Effector CD4-positive, alpha-beta T cell (primary cell): ENCODE measurements at regions not wholly inside any gene's neighbourhood (a gene's known extent, or its start where the extent isn't known, plus 50 kb on each side); places are given as distances from the start of the nearest gene placed in this dataset.
"Not testable (repeated sequence)": the region's sequence is repeated elsewhere in the genome, so short reads cannot be mapped to it uniquely, and the experiment has no call there.

Source experiments
- DNase-seq: peaks from one replicate; pipeline ENCODE4 v3.0.0-alpha.2; 2020

- DNase-seq = no peak
Measured at GRCh38 chr11:69934861-69935494, 115.8 kb upstream of the FGF3 start.

- DNase-seq = no peak
Measured at GRCh38 chr11:69935941-69936505, 116.8 kb upstream of the FGF3 start.

DNA sequence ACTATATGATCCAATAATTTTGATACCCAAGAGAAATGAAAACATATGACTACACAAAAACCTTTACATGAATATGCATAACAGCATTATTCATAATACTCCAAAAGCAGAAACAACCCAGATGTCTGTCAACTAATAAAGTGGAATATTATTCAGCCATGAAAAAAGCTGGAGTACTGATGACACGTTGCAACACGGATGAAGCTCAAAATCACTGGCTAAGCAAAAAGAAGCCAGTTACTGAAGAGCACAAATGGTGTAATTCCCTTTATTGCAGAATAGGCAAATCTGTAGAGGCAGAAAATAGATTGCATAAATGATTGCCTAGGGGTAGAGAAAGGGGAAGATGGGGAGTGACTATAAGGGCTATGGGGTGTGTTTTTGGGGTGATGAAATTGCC, 117.6 kb upstream of the FGF3 start:
- DNase-seq = no peak

- DNase-seq = no peak
Measured at GRCh38 chr11:69938206-69938605, 119.0 kb upstream of the FGF3 start.

DNA sequence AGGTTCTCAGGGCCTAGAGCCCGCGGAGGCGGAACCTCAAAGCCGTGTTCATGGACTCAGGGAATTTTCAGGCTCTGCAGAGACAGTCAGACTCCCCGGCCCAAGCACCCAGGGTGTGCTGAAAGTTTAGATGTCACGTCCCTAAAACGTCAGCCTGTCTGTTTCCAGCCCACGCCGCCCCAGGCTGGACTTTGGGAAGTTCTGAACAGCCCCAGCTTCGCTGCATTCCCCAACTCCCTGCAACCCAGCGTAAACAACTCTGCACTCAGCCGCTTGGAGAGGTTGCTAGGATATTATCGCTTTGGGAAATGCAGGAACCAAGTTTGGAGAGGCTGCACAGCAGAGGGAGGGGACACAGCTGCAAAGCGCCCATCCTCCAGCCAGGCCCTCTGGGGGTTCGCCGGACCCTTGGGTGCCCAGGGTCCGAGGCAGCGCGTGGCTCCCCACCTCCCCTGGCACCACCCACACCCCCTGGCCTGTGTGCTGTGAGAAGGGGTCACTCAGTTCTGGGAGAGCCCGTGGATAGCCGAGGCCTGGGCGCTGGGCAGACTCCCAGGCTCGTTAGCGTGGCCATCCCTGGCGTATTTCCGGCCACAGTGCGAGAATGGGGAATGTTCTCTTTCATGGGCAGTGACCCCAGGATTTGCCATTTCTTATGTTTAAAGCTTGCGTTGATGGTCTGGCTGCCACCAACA, 120.5 kb upstream of the FGF3 start:
- no peak for DNase-seq

GRCh38 chr11:69940246-69940610, 121.0 kb upstream of the FGF3 start:
- DNase-seq = no peak

GRCh38 chr11:69941546-69942332, 122.5 kb upstream of the FGF3 start:
- no peak for DNase-seq

DNA sequence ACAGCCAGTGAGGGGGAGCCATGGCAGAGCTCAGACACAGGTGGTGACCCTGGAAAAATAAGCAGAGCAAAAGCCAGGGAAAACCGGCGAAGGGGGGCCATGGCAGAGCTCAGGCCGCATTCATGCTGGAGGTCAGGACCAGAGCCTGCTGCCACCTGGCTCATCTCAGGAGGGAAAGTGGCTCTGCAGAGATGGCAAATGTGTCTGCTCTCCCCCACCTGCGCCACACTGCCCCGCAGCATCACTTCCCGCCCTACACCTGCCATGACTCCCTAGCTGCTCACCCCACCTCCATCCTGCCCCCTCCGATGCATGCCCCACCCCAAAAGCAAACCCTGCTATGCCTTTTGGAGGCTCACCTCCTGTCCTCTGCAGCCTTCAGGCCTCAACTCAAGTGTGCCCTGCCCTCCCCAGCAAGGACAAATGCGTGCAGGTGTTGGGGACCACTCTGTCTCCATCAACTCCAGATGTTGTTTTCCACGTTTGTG, 123.2 kb upstream of the FGF3 start:
- DNase-seq = no peak

DNA sequence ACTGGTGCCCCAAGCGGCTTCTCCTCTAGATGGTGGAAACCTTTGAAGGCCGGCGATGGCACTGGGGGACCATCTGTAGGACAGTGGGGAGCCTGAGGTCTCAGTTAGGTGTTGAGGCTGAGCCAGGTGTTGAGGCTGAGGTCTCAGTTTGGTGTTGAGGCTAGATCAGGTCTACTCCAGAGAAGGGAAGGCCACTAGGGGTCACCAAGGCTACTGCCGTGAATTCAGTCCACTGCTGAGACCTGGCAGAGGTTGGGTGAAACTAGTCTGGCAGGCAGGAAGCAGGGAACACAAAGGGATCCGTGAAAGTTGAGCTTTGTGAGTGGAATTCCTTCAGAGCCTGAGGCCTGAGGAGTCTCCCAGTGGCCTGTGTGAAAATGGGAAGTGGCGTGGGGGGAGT, 123.8 kb upstream of the FGF3 start:
- DNase-seq = no peak

DNA sequence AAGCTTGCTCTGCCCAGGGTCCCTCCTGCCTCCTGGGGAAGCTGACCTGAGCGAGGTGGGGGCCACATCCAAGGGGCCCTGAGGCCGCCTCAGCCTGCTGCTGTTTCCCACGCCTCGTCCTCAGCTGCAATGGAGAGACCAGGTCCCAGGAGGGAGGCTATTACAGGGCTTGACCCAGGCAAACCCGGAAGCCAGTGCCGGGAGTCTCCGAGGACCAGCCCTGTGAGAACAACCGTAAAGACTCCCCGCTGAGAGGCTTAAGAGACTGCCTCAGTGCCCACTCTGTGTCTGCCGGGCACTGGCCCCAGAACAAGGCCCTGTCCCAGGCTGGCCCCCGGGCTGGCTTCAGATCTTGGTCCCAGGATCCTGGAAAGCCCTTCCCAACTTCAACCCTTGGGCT, 124.3 kb upstream of the FGF3 start:
- no peak for DNase-seq

DNA sequence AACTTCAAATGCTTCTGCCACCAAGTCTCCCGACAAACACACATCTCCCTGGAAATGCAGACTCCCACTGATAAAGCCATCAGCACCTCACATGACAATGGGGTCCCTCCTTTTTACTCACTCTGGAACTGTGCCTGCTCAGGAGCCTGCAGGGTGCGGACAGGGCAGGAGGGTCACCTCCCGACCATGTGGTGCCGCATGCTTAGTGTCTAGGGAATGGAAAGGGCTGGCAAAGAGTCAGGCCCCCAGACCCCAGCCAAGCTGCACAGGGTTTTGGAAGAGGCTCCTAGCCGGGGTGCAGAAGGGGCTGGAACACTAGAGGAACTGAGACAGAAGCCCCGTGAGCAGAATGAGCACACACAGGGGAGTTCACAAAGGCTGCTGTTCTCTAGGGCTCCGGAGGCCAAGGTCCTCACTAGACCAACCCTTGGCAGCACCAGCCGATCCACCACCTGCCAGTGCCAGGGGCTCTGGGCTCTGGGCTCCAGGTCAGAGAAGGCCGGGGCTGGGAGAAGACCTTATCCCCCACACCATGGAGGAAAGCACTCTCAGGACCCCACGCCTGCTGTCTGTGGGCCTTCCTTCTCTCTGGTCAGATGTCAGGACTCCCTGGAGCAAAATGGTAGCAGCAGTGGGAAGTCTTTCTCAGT, 125.1 kb upstream of the FGF3 start:
- DNase-seq = no peak

GRCh38 chr11:69945157-69945556, 125.9 kb upstream of the FGF3 start:
- no peak for DNase-seq

DNA sequence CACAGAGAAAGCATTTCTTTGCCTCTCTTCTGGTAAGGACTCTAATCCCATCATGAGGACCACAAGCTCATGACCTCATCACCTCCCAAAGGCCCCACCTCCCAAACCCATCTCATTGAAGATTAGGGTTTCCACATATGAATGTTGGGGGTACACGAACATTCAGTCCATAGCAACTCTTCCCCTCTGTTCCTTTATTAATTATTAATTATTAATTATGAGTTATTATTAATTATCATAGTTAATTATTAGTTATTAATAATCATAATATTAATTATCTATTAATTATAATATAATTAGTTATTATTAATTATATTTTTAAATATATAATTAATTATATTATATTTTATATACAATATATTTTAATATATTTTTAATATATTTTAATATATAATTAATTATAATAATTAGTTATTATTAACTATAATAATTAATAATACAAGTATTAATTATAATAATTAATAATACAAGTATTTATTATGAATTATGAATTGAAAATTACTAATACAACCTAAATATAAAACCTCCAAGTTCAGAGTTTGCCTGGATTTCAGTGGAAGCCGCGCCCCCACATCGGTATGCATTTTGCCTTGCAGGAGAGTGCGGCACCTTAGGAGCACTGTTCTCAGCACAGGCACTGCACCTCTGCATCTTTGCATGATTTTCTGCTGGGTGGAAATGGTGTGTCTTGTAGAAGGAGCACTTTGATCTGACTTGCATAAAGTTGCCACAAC, 128.0 kb upstream of the FGF3 start:
- no peak for DNase-seq

DNA sequence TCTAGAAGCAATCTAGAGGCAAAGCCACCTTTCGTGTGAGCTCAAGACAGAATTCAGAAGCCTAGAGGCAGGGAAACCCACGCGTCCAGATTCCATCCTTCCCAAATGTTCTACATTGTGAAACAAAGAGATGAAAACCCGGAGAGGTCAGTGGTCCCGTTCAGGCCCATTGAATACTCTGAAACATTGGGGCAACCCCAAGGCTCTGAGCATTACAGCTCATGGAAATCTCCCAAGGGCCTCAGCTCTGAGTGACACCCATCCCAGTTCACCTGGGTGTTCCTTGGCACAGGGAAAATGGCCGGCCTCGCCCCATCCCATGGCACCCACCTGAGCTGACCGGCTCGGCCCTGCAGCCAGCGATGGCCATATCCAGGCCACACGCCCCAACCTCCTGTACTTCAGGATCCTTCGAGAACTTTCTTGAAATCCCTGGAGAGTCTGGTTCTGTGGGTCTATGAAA, 128.6 kb upstream of the FGF3 start:
- no peak for DNase-seq

DNA sequence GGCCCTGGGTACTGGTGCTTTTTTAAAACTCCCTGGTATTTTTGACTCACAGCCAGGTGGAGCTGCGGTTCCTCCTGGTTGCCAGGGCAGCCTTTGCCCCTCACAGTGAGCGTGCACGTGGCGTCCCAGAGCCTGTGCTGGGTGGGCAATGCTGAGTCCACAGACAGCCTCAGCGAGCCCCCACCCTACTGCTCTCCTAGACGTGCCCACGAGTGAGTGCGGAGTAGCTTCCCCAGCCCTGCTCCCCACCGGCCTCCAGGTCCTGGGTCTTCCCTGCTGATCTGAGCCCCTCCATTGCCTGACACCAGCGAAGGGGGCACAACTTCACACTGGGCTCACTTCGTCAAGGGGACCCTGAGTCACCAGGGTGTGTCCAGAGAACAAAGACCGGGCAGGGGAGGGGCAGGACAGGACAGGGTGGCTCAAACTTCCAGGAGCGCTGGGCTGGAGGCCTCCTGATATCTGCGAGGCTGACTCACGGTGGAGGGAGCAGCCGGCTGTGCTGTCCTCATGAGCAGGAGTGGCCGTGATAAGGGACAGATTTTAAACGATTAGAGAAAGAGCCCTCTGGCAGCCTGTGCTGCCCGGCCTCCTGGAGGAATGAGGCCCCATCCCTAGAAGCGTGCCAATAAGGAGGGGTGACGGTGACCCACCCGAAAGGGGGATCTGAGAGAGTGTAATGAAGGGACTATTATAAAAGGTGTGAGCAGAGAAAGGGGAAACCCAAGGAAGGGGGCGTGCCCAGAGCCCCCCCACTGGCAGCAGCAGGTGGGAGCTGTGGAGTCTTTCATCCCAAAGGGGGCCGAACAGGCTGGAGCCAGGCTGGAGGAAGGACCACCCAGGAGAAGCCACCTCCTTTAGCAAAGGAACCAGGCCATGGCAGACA, 129.3 kb upstream of the FGF3 start:
- no peak for DNase-seq

GRCh38 chr11:69949327-69949726, 128.8 kb upstream of the ANO1 start:
- DNase-seq = no peak

- DNase-seq = no peak
Measured at GRCh38 chr11:69950120-69950519, 128.0 kb upstream of the ANO1 start.

DNA sequence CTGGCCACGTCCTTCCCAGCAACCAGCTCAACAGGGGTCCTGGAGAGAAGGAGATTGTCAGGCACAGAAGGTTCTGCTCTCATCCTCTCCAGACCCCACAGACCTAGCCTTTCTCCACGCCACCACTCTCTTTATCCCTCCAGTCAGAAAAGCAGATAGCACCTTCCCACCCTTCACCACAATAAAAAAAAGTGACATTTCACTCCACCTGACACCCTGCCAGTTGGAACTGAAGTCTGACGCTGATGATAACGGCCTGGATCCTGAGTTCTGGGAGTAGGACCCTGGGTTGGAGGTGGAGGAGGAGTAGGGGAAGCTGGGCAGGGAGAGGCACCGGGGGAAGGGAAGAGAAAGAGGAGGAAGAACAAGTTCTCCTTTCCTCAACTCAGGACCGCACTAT, 127.5 kb upstream of the ANO1 start:
- DNase-seq = no peak

- DNase-seq = no peak
Measured at GRCh38 chr11:69951821-69952220, 126.3 kb upstream of the ANO1 start.

DNA sequence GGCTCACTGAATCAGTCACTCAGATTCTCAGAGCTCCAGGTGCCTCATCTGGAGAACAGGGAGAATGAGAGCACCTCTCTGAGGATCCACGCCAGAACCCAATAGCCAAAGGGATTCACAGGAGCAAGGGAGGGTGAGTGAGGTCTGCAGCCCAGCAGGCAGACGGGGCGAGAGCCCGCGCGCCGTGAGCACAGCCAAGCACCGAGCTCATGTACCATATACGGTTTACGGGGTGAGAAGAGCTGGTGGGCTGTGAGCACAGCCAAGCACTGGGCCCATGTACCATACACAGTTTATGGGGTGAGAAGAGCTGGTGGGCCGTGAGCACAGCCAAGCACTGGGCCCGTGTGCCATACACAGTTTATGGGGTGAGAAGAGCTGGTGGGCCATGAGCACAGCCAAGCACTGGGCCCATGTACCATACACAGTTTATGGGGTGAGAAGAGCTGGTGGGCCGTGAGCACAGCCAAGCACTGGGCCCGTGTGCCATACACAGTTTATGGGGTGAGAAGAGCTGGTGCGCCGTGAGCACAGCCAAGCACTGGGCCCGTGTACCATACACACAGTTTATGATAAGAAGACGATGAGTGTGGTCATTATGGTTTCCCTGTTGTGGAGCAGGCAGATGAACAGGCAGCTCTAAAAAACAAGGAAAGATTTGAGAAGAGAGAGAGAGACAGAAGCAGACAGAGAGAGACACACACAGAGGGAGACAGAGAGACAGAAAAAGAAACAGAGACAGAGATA, 125.7 kb upstream of the ANO1 start:
- not testable (repeated sequence) for DNase-seq
